Endothelial cell of umbilical vein (primary cell): ENCODE measurements at regions not wholly inside any gene's neighbourhood (a gene's known extent, or its start where the extent isn't known, plus 50 kb on each side); places are given as distances from the start of the nearest gene placed in this dataset.

ENCODE experiments used
- BruUV-seq: library from RNA; stranded (reverse); fragments of 400-500 nt; replicated peaks from 2 replicates; lab custom pipeline; 2021; lab: Mats Ljungman, UMichigan
- CTCF ChIA-PET: fragments of 300-600, 350-600 bp; sonication (Branson Sonifier 250); formaldehyde crosslinking; loops from one replicate; lab custom pipeline; 2021; ENCODE audit warnings: antibody characterized with exemption, inconsistent platforms; lab: Charles Lee
- POLR2A ChIA-PET: fragments of 300-600, 350-600 bp; sonication (Branson Sonifier 250); formaldehyde crosslinking; loops from one replicate; lab custom pipeline; 2021; ENCODE audit warnings: antibody characterized with exemption, inconsistent platforms; lab: Charles Lee
- DNase-seq: peaks from one replicate; pipeline ENCODE4 v3.0.0-alpha.2; 2011; ENCODE audit warnings: low read depth, low spot score
- FAIRE-seq: peaks from 2 replicates; lab custom pipeline; 2011; peaks lifted over from hg19 to GRCh38; lab: Jason Lieb, UNC
- H2AFZ ChIP-seq: 2 replicates; pipeline ENCODE4 v1.6.0; 2012; ENCODE audit warnings: low read depth, low read length, control low read depth, inconsistent platforms
- H3K27ac ChIP-seq: 2 replicates; pipeline ENCODE4 v1.5.1; 2011; ENCODE audit warnings: low read depth, mild to moderate bottlenecking, control low read depth, low read length, moderate library complexity; ENCODE audit not compliant: insufficient read depth
- H3K27me3 ChIP-seq, 2 experiments: 2 replicates each; pipeline versions ENCODE4 v1.6.0 to v1.6.1; 2011; ENCODE audit warnings: low read length in 2 of 2, mixed read lengths in 1 of 2; ENCODE audit not compliant: control insufficient read depth in 2 of 2, insufficient read depth in 2 of 2
- H3K36me3 ChIP-seq, 2 experiments: 2 replicates in 1 of 2; 3 replicates in 1 of 2; pipeline ENCODE4 v1.5.1; 2011; ENCODE audit warnings: low read length in 2 of 2, mild to moderate bottlenecking in 1 of 2, moderate library complexity in 1 of 2; ENCODE audit not compliant: control insufficient read depth in 2 of 2, insufficient read depth in 2 of 2; ENCODE audit errors: extremely low read depth in 1 of 2
- H3K4me1 ChIP-seq: 3 replicates; pipeline ENCODE4 v1.5.1; 2011; ENCODE audit warnings: mild to moderate bottlenecking, low read length; ENCODE audit not compliant: control insufficient read depth, insufficient read depth; ENCODE audit errors: extremely low read depth
- H3K4me2 ChIP-seq: 2 replicates; pipeline ENCODE4 v1.6.1; 2011; ENCODE audit warnings: low read length, control low read depth, mixed read lengths; ENCODE audit not compliant: insufficient read depth
- H3K4me3 ChIP-seq, 3 experiments: fragments of 200-600 bp in 1 of 3; sonication (generic), shearing (Covaris generic) in 1 of 3; replicated peaks in 1 of 3; 2 replicates each; pipeline ENCODE4 v1.5.1; 2011 to 2016; ENCODE audit warnings: control low read depth in 3 of 3, low read length in 3 of 3, mild to moderate bottlenecking in 2 of 3, inconsistent platforms in 1 of 3, low read depth in 1 of 3, moderate library complexity in 1 of 3; ENCODE audit not compliant: insufficient read depth in 1 of 3
- H3K79me2 ChIP-seq: 2 replicates; pipeline ENCODE4 v1.6.0; 2012; ENCODE audit warnings: low read length, inconsistent platforms; ENCODE audit not compliant: control insufficient read depth, insufficient read depth
- H3K9ac ChIP-seq: replicated peaks from 2 replicates; pipeline ENCODE3; 2011; ENCODE audit warnings: low read length, control low read depth; ENCODE audit not compliant: insufficient read depth; ENCODE audit errors: extremely low read depth
- H3K9me1 ChIP-seq: replicated peaks from 3 replicates; pipeline ENCODE4 v1.6.0; 2011; ENCODE audit warnings: mild to moderate bottlenecking, low read length; ENCODE audit not compliant: control insufficient read depth, insufficient read depth; ENCODE audit errors: extremely low read depth
- H3K9me3 ChIP-seq: replicated peaks from 2 replicates; pipeline ENCODE4 v1.5.1; 2012; ENCODE audit warnings: low read length, inconsistent platforms; ENCODE audit not compliant: control insufficient read depth, insufficient read depth
- H4K20me1 ChIP-seq: replicated peaks from 2 replicates; pipeline ENCODE3; 2011; ENCODE audit warnings: mild to moderate bottlenecking, low read length; ENCODE audit not compliant: control insufficient read depth, insufficient read depth; ENCODE audit errors: extremely low read depth
- EZH2 ChIP-seq: IDR thresholded peaks from 2 replicates; pipeline ENCODE4 v1.6.1; 2012; ENCODE audit warnings: borderline replicate concordance, low read depth, mild to moderate bottlenecking, moderate library complexity, low read length, inconsistent platforms; ENCODE audit not compliant: severe bottlenecking
- FOS ChIP-seq: IDR thresholded peaks from 2 replicates; pipeline ENCODE4 v1.6.1; 2011; ENCODE audit warnings: mild to moderate bottlenecking, low read length, moderate library complexity, borderline replicate concordance; ENCODE audit not compliant: insufficient read depth
- GATA2 ChIP-seq: IDR thresholded peaks from 2 replicates; pipeline ENCODE4 v1.7.0; 2011; ENCODE audit warnings: low read depth, mild to moderate bottlenecking, moderate library complexity, mixed read lengths, low read length; ENCODE audit not compliant: insufficient read length, insufficient read depth
- JUN ChIP-seq: IDR thresholded peaks from 2 replicates; pipeline ENCODE4 v1.6.1; 2011; ENCODE audit warnings: borderline replicate concordance, low read depth; ENCODE audit not compliant: insufficient read length, insufficient read depth
- MYC ChIP-seq: IDR thresholded peaks from one replicate; pipeline ENCODE4 v1.6.1; 2011; ENCODE audit warnings: mild to moderate bottlenecking, low read depth, low read length
- POLR2A ChIP-seq: IDR thresholded peaks from 2 replicates; pipeline ENCODE4 v1.6.1; 2012; ENCODE audit warnings: low read depth, mild to moderate bottlenecking, control low read depth, low read length
- POLR2AphosphoS5 ChIP-seq: IDR thresholded peaks from 2 replicates; pipeline ENCODE4 v1.6.1; 2012; ENCODE audit warnings: low read depth, mild to moderate bottlenecking, control low read depth, low read length, moderate library complexity; ENCODE audit not compliant: insufficient read depth
- dilution Hi-C: fragments of 300-500 bp; cut with MboI; formaldehyde crosslinking; loops from one replicate; pipeline ENCODE4 v1.15.0; 2019; ENCODE audit warnings: low sequenced_read_pairs; ENCODE audit not compliant: extremely low pct_ligation_motif_present
- intact Hi-C: fragments of 100-400 bp; cut with micrococcal nuclease; formaldehyde crosslinking; loops from one replicate; pipeline ENCODE4 v1.10.0; 2022
- TF ChIP-seq, protein P1 (sequence below), 2 donors: IDR thresholded peaks; 1 replicate in 1 of 2; 2 replicates in 1 of 2; pipeline ENCODE4 v1.5.1; 2011; ENCODE audit warnings: low read length in 2 of 2, mild to moderate bottlenecking in 2 of 2, moderate library complexity in 2 of 2, control low read depth in 1 of 2, inconsistent platforms in 1 of 2, low read depth in 1 of 2; ENCODE audit not compliant: insufficient read depth in 1 of 2; ENCODE audit errors: extremely low read depth in 1 of 2
- TF ChIP-seq, protein P2 (sequence below): IDR thresholded peaks from 2 replicates; pipeline ENCODE4 v1.6.1; 2011; ENCODE audit not compliant: insufficient read depth, insufficient read length

DNA sequence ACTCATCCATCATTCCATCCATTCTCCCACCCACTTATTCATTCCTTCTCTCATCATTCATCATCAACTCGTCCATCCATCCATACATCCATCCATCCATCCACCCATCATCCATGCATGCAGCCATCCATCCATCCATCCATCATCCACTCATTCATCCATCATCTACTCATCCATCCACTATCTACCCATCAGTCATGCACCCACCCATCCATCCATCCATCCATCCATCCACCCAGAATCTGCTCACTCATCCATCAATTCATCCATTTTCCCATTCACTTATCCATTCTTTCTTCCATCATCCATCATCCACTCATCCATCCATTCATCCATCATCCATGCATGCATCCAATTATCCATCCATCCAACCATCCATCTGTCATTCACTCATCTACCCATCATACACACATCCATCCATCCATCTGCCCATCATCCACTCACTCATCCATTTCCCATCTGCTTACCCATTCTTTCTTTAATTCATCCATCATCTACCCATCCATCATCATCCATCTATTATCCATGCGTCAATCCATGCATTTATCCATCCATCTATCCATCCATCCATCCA, 107.1 kb upstream of the WSCD2 start:
- Histone ChIP-seq H3K4me1 (no peaks in the 10 kb centered on the region), H3K9ac (no peak overlapping the region), H4K20me1 (no peaks in the 10 kb centered on the region), H3K4me2 (no peak overlapping the region), H3K27me3 (no peaks in the 10 kb centered on the region), H3K79me2 (no peaks in the 10 kb centered on the region), H3K9me1 (no peaks in the 10 kb centered on the region), H3K27ac (no peak overlapping the region), H2AFZ (no peak overlapping the region), H3K9me3 (no peaks in the 10 kb centered on the region), H3K4me3 (no peak overlapping the region), H3K36me3 (no peaks in the 10 kb centered on the region)
- FAIRE-seq = no peak
- DNase-seq = no peak
- TF ChIP-seq JUN (no peak), POLR2A (no peak), FOS (no peak), EZH2 (no peak), POLR2AphosphoS5 (no peak), MYC (no peak), GATA2 (no peak)
- TF ChIP-seq, protein P1, sequence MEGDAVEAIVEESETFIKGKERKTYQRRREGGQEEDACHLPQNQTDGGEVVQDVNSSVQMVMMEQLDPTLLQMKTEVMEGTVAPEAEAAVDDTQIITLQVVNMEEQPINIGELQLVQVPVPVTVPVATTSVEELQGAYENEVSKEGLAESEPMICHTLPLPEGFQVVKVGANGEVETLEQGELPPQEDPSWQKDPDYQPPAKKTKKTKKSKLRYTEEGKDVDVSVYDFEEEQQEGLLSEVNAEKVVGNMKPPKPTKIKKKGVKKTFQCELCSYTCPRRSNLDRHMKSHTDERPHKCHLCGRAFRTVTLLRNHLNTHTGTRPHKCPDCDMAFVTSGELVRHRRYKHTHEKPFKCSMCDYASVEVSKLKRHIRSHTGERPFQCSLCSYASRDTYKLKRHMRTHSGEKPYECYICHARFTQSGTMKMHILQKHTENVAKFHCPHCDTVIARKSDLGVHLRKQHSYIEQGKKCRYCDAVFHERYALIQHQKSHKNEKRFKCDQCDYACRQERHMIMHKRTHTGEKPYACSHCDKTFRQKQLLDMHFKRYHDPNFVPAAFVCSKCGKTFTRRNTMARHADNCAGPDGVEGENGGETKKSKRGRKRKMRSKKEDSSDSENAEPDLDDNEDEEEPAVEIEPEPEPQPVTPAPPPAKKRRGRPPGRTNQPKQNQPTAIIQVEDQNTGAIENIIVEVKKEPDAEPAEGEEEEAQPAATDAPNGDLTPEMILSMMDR (IDR thresholded peaks at IDR 0.05; ENCODE audit: extremely low read depth in 1 of 2, insufficient read depth in 1 of 2, low read depth in 1 of 2, low read length in 2 of 2) = no peak
- TF ChIP-seq, protein P2, sequence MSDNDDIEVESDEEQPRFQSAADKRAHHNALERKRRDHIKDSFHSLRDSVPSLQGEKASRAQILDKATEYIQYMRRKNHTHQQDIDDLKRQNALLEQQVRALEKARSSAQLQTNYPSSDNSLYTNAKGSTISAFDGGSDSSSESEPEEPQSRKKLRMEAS = no peak
- BruUV-seq = no TSS peak
- POLR2A ChIA-PET = no interaction called here
- CTCF ChIA-PET = no interaction called here
- dilution Hi-C loops (no loop called here), intact Hi-C loops (no loop called here)
